ENCODE measurements at regions not wholly inside any gene's neighbourhood (a gene's known extent, or its start where the extent isn't known, plus 50 kb on each side); places are given as distances from the start of the nearest gene placed in this dataset.

- H3K4me1 ChIP-seq (replicated peaks in 1 of 2; ENCODE audit: control insufficient read depth in 2 of 2, insufficient read depth in 2 of 2, low read length in 2 of 2) = no peaks in the 10 kb centered on the region
- POLR2A ChIA-PET = no interaction called here
- intact Hi-C loops (cut with micrococcal nuclease) = no loop called here
- TF ChIP-seq KAT8 (IDR thresholded peaks at IDR 0.05; ENCODE audit: low read depth) = no peak
- TF ChIP-seq GTF2A2 (tag; IDR thresholded peaks at IDR 0.05) = no peak
- no peak for TF ChIP-seq TFAM (CRISPR knock-in tag; conservative IDR thresholded peaks at IDR 0.05)
- TF ChIP-seq ZBTB34 (CRISPR knock-in tag; IDR thresholded peaks at IDR 0.05) = no peak
- TF ChIP-seq ZNF584 (CRISPR knock-in tag; IDR thresholded peaks at IDR 0.05; ENCODE audit: low read depth) = no peak
- TF ChIP-seq NR1H2 (CRISPR knock-in tag; IDR thresholded peaks at IDR 0.05) = no peak
- no peak for TF ChIP-seq SRSF3 (IDR thresholded peaks at IDR 0.05; ENCODE audit: insufficient read depth, low read length)
- TF ChIP-seq ZNF408 (CRISPR knock-in tag; IDR thresholded peaks at IDR 0.05; ENCODE audit: low read depth) = no peak
- no peak for TF ChIP-seq ZKSCAN8 (CRISPR knock-in tag; IDR thresholded peaks at IDR 0.05)
- no peak for TF ChIP-seq ZBTB7A (IDR thresholded peaks at IDR 0.05; ENCODE audit: borderline replicate concordance, control insufficient read depth, low read depth, low read length)
- TF ChIP-seq ZFP36 (IDR thresholded peaks at IDR 0.05; ENCODE audit: low read depth, low read length, partially characterized antibody) = no peak
- TF ChIP-seq RFX7 (CRISPR knock-in tag; IDR thresholded peaks at IDR 0.05) = no peak
- TF ChIP-seq ZNF449 (CRISPR knock-in tag; IDR thresholded peaks at IDR 0.05) = no peak
- no peak for TF ChIP-seq HDAC3 (IDR thresholded peaks at IDR 0.05; ENCODE audit: borderline replicate concordance, partially characterized antibody)
- TF ChIP-seq TSHZ1 (CRISPR knock-in tag; IDR thresholded peaks at IDR 0.05) = no peak
- TF ChIP-seq PHTF2 (CRISPR knock-in tag; IDR thresholded peaks at IDR 0.05) = no peak
- TF ChIP-seq GABPB1 (CRISPR knock-in tag; IDR thresholded peaks at IDR 0.05) = no peak
Observed at GRCh38 chr21:15434163-15434905, 295.4 kb upstream of the USP25 start.

More at GRCh38 chr21:15434163-15434905, 295.4 kb upstream of the USP25 start:
- H3K9me3 ChIP-seq (replicated peaks; ENCODE audit: control insufficient read depth, insufficient read depth, low read depth, low read length) = no peaks in the 10 kb centered on the region
- no peaks in the 10 kb centered on the region for H4K20me1 ChIP-seq (replicated peaks; ENCODE audit: control insufficient read depth, insufficient read depth, low read length)
- in situ Hi-C loops (cut with MboI) = no loop called here
- H3K36me3 ChIP-seq (ENCODE audit: control insufficient read depth, insufficient read depth, low read length) = no peaks in the 10 kb centered on the region
- no peaks in the 10 kb centered on the region for H3K27me3 ChIP-seq (ENCODE audit: control insufficient read depth in 2 of 2, insufficient read depth in 2 of 2, low read length in 2 of 2)
- no peak overlapping the region for H3K4me2 ChIP-seq (ENCODE audit: insufficient read depth, low read length)
- DNase-seq (ENCODE audit: extremely low read depth in 1 of 4, low spot score in 3 of 4) (no peak), FAIRE-seq (no peak), ATAC-seq (no peak)
- BruUV-seq (replicated peaks) = no TSS peak
- no peaks in the 10 kb centered on the region for H3K9me1 ChIP-seq (ENCODE audit: control insufficient read depth, insufficient read depth, low read length)
- H3K4me3 ChIP-seq = no peak overlapping the region
- no peaks in the 10 kb centered on the region for H3K79me2 ChIP-seq (ENCODE audit: control insufficient read depth, insufficient read depth, low read length)
- CTCF ChIA-PET (ENCODE audit: low intra/inter-chr PET ratio) = no interaction called here
- H2AFZ ChIP-seq (ENCODE audit: low read depth, low read length) = no peak overlapping the region
- no peak overlapping the region for H3K9ac ChIP-seq (ENCODE audit: insufficient read depth in 1 of 2, low read depth in 2 of 2, low read length in 2 of 2)
- 8% methylated on average over 2 of the region's 2 CpGs for whole genome bisulfite sequencing (ENCODE audit: insufficient coverage, low coverage, missing lambda C conversion rate)
- H3K27ac ChIP-seq (ENCODE audit: extremely low read depth, low read depth, low read length) = no peak overlapping the region
